Activated naive CD4-positive, alpha-beta T cell treated with Interleukin-2 at 50 U/mL for 16 hours (primary cell): ENCODE measurements at regions not wholly inside any gene's neighbourhood (a gene's known extent, or its start where the extent isn't known, plus 50 kb on each side); places are given as distances from the start of the nearest gene placed in this dataset.

Source experiments
- DNase-seq: peaks from one replicate; pipeline ENCODE4 v3.0.0-alpha.2; 2020

- DNase-seq, result no peak
Measured at GRCh38 chr6:12593771-12594529, 122.6 kb upstream of the PHACTR1 start.

GRCh38 chr6:12594530-12594893, 122.1 kb upstream of the PHACTR1 start:
- DNase-seq, result no peak

DNA sequence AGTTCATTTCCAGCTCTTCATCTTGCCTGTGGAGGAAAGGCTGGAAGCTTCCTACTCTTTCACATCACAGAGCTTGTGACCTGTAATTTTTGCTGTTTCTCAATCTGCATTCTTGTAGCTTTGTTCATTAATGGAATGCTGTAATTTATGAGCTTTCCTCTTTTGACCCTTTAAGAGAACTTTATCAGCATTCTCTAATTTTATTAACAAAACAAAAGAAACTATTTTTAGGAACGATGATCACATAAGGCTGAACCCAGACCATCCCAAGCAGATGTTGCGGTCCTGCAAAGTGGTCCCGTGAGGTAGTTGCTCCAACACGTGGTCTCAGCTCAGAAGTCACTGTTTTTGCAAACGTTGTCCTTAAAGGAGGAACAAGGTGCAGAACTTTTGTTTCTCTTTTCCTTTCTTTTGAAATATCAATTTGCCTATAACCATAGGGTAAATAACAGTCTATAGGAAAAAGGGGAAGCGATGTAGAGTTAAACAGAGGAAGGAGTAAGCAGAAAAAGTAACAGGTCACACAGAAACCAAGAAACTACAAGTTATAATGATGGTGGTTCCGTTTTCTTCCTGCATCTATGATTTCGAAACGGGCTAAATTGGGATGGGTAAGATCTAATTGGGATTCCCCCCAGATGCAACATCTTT, 121.3 kb upstream of the PHACTR1 start:
- no peak for DNase-seq

DNA sequence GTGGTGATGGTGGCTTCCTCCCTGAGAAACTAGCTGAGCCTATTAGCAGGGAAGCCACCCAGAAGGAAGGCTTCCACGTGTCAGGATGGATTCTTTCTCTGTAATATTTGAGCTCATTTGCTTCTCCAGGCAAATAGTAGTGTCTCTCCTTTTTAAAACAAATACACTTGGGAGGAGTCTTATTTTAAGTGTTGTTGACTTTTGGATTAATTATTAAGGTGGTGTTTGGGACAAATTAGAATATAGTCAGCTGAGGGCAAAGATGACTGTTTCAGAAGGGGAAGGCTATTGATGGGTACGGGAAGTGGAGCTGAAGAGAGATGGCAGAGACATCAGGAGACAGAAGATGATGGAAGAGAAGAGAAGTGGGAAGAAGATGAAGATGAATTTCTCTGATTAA, 119.8 kb upstream of the PHACTR1 start:
- DNase-seq, result no peak

- no peak for DNase-seq
Measured at GRCh38 chr6:12598919-12599318, 117.6 kb upstream of the PHACTR1 start.

- DNase-seq, result no peak
Measured at GRCh38 chr6:12601881-12602280, 114.7 kb upstream of the PHACTR1 start.

- no peak for DNase-seq
Measured at GRCh38 chr6:12602342-12602741, 114.2 kb upstream of the PHACTR1 start.

- no peak for DNase-seq
Measured at GRCh38 chr6:12602951-12603672, 113.5 kb upstream of the PHACTR1 start.

- DNase-seq, result no peak
Measured at GRCh38 chr6:12603673-12604049, 112.9 kb upstream of the PHACTR1 start.

DNA sequence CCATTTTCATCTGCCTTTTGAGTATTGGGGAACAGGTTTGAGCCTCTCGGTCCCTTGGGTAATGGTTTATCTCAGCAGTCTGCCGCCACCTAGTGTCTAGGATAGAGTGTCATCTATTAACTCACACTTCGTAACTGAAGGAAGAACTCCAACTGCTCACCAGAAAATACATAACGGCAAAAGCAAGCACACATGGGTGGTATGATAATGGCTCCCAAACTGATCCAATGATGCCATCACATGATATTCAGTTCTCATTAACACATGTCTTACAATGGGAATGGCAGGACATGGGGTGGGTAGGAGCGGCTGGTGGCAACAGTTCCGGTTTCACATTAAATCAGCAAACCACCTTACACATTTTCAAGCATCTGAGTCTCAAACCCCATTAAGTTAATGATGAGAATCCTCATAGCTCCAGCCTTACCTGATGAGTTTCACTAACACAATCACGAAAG, 110.7 kb upstream of the PHACTR1 start:
- peak; percentile 16 for DNase-seq

GRCh38 chr6:12606616-12607015, 110.0 kb upstream of the PHACTR1 start:
- no peak for DNase-seq

GRCh38 chr6:12608016-12608860, 108.3 kb upstream of the PHACTR1 start:
- DNase-seq, result no peak

DNA sequence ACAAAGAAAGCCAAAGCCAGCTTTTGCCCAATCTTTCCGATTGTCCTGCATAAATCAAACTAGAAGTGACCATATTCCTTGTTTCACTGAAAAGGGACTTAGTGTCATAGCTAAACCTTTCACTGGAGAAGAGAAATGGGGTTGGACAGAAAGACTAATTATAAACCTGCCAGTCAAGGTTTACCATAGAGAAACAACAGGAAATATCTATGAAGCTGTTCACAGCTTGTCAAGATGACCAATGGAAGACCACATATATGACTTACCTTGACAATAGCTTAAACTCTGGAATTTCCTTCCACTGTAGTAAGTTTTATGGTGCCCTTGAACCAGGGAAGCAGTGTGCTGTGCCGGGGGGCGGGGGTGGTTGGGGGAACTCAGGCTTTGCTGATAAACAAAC, 107.7 kb upstream of the PHACTR1 start:
- no peak for DNase-seq

DNA sequence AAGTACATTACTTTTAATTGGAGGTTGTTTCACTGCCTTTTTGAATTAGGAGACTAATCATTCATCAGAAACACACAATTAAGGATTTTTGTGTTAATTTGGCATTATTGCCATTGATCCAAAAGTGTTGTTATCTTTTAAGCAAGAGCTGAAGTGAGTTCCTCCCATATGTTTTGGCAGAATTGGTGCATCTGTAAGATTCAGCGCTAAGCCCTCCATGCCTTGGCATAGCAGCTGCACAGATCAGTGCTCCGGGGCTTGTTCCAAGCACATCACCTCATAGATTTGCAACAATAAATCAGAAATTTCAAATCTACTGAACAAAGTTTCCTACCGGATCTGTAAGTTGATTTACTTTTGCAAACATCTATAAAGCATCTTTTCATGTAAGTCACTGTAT, 106.8 kb upstream of the PHACTR1 start:
- DNase-seq, result no peak

DNA sequence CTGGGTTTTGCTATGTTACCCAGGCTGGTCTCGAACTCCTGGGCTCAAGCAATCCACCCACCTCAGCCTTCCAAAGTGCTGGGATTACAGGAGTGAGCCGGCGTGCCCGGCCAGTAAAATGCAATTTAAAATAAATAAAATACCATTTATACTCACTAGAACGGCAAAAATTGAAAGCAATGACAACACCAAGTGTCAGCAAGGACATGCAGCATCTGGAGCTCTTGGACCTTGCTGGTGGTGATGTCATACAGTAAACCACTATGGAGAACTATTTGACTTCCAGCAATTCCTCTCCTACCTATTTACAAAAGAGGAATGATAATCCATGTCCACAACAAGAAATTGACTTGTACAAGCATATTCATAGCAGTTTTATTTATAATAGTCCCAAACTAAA, 105.7 kb upstream of the PHACTR1 start:
- no peak for DNase-seq

GRCh38 chr6:12613811-12614210, 102.8 kb upstream of the PHACTR1 start:
- no peak for DNase-seq

GRCh38 chr6:12614456-12614855, 102.1 kb upstream of the PHACTR1 start:
- DNase-seq, result no peak

- no peak for DNase-seq
Measured at GRCh38 chr6:12618296-12618695, 98.3 kb upstream of the PHACTR1 start.

GRCh38 chr6:12621754-12622153, 94.8 kb upstream of the PHACTR1 start:
- no peak for DNase-seq

DNA sequence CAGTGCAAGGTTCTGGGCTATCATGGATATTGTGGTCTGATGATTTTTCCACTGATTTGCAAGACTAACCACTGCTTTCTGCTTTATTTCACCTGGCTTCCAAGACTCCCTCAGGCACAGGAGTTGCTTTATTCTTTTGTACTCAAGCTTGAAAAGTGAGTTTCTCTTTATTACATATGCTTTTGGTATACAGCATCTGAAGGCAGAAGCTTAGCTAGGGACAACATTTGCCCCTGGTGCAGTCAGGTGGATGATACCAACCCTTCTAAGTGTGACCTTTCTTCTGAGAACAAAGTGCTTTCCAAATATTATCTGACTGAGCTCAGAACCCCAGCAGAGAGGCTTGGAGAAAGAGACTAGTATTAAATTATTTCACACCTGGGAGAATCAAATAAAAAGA, 94.0 kb upstream of the PHACTR1 start:
- DNase-seq, result no peak

DNA sequence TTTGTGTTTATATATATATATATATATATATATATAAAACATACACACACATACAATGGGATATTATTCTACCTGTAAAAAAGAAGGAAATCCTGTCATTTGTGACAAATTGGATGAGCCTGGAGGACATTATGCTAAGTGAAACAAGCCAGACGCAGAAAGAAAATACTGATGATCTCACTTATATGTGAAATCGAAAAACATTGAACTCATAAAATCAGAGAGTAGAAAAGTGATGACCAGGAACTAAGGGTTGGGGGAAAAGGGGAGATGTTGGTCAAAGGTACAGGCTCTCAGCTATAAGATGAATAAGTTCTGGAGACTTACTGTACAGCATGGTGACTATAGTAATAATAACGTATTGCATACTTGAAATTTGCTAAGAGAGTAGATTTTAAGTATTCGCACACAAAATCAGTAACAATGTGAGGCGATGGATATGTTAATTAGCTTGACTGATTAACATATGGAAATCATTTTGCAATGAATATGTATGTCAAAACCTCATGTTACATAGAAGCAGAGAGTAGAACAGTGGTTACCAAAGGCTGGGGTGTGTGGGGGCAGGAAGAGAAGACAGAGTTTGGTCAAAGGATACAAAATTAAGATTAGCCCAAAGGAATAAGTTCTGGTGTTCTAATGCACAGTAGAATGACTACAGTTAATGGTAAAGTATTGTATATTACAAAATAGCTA, 92.3 kb upstream of the PHACTR1 start:
- DNase-seq, result no peak

GRCh38 chr6:12627053-12627452, 89.5 kb upstream of the PHACTR1 start:
- DNase-seq, result no peak

DNA sequence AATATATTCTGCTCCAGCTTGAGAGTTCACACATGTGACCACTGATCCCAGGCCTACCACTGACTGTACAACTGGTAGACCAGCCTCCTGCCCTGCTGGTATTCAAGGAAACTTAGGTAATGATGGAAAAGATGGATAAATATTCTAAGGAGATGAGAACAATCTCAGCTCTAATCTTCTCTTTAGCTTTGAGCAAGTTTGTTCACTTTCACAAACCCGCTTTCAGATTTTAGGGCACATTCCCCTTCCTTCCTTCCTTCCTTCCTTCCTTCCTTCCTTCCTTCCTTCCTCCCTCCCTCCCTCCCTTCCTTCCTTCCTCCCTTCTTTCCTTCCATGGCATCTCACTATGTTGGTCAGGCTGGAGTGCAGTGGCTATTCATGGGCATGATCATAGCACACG, 88.2 kb upstream of the PHACTR1 start:
- DNase-seq, result no peak
